SIG-M5 treated with dmso at 0.1 percent for 504 hours (cell line): ENCODE measurements at regions not wholly inside any gene's neighbourhood (a gene's known extent, or its start where the extent isn't known, plus 50 kb on each side); places are given as distances from the start of the nearest gene placed in this dataset.

Experiments
- DNase-seq: peaks from one replicate; lab custom pipeline; 2025; ENCODE audit not compliant: unreplicated experiment; lab: John Stamatoyannopoulos, UW

GRCh38 chr18:68035774-68036522 lies 519.4 kb upstream of the DSEL start:
- no peak for DNase-seq

GRCh38 chr18:68034296-68034695 lies 517.8 kb upstream of the DSEL start:
- DNase-seq, result no peak

GRCh38 chr18:68033466-68033865 lies 516.9 kb upstream of the DSEL start:
- DNase-seq, result no peak

GRCh38 chr18:68024716-68025115 lies 508.2 kb upstream of the DSEL start:
- DNase-seq, result no peak

GRCh38 chr18:68017385-68017784 lies 500.9 kb upstream of the DSEL start:
- DNase-seq, result no peak

- DNase-seq, result no peak
Measured at GRCh38 chr18:67997496-67997895, 481.0 kb upstream of the DSEL start.

- DNase-seq, result no peak
Measured at GRCh38 chr18:67995769-67996168, 479.2 kb upstream of the DSEL start.

- DNase-seq, result no peak
Measured at GRCh38 chr18:67980241-67980640, 463.7 kb upstream of the DSEL start.

- DNase-seq, result no peak
Measured at GRCh38 chr18:67977067-67977616, 460.6 kb upstream of the DSEL start.

GRCh38 chr18:67973916-67974315 lies 457.4 kb upstream of the DSEL start:
- DNase-seq, result no peak

GRCh38 chr18:67969458-67969857 lies 452.9 kb upstream of the DSEL start:
- DNase-seq, result no peak

- no peak for DNase-seq
Measured at GRCh38 chr18:67966224-67966623, 449.7 kb upstream of the DSEL start.

- no peak for DNase-seq
Measured at GRCh38 chr18:67964462-67964861, 447.9 kb upstream of the DSEL start.

GRCh38 chr18:67961701-67962440 lies 445.4 kb upstream of the DSEL start:
- DNase-seq, result no peak

- no peak for DNase-seq
Measured at GRCh38 chr18:67957684-67958083, 441.2 kb upstream of the DSEL start.

GRCh38 chr18:67954594-67954993 lies 438.1 kb upstream of the DSEL start:
- DNase-seq, result no peak

- DNase-seq, result no peak
Measured at GRCh38 chr18:67951137-67951536, 434.6 kb upstream of the DSEL start.

- no peak for DNase-seq
Measured at GRCh38 chr18:67938660-67939059, 422.1 kb upstream of the DSEL start.

GRCh38 chr18:67935638-67936037 lies 419.1 kb upstream of the DSEL start:
- no peak for DNase-seq

GRCh38 chr18:67933271-67933670 lies 416.8 kb upstream of the DSEL start:
- DNase-seq, result no peak

- no peak for DNase-seq
Measured at GRCh38 chr18:67932271-67932670, 415.8 kb upstream of the DSEL start.
